A549 (cell line): ENCODE measurements at regions not wholly inside any gene's neighbourhood (a gene's known extent, or its start where the extent isn't known, plus 50 kb on each side); places are given as distances from the start of the nearest gene placed in this dataset.

Source experiments
- ATAC-seq, 2 experiments: fragments of 200-7000 bp in 1 of 2; fragments of >200 bp in 1 of 2; cut with Nextera tagmentation in 1 of 2; cut with Tn5 transposase in 1 of 2; 3 replicates each; pipeline versions ENCODE4 v1.8.0 to v1.9.1; 2018 to 2020; ENCODE audit warnings: mild to moderate bottlenecking in 1 of 2, moderate library complexity in 1 of 2
- CTCF ChIA-PET: fragments of 300-600 bp; sonication (Branson Sonifier 250); formaldehyde crosslinking; extraction: SDS; loops from one replicate; lab custom pipeline; 2021; ENCODE audit warnings: antibody characterized with exemption, inconsistent platforms; lab: Yijun Ruan, JAX
- POLR2A ChIA-PET: fragments of 350-600 bp; formaldehyde crosslinking; extraction: SDS; loops from one replicate; lab custom pipeline; 2021; ENCODE audit warnings: antibody characterized with exemption, inconsistent platforms; lab: Yijun Ruan, JAX
- DNase-seq, 2 experiments: peaks; one replicate each; pipeline versions ENCODE4 v3.0.0 to v3.0.0-alpha.2; 2011 to 2016; ENCODE audit warnings: low read depth in 1 of 2, low spot score in 1 of 2
- FAIRE-seq: peaks from 2 replicates; lab custom pipeline; 2011; peaks lifted over from hg19 to GRCh38; lab: Jason Lieb, UNC
- H3K27ac ChIP-seq, 2 experiments: fragments of >200 bp; sonication (Bioruptor Twin); formaldehyde crosslinking; 3 replicates each; pipeline ENCODE4 v1.5.1; 2016 to 2017
- H3K4me1 ChIP-seq: fragments of >200 bp; sonication (Bioruptor Twin); formaldehyde crosslinking; 3 replicates; pipeline ENCODE4 v1.6.1; 2016
- H3K4me2 ChIP-seq: fragments of >200 bp; sonication (Bioruptor Twin); formaldehyde crosslinking; 3 replicates; pipeline ENCODE4 v1.6.1; 2016
- H3K4me3 ChIP-seq: fragments of >200 bp; sonication (Bioruptor Twin); formaldehyde crosslinking; 3 replicates; pipeline ENCODE4 v1.5.1; 2016
- H3K9me3 ChIP-seq: fragments of >200 bp; sonication (Bioruptor Twin); formaldehyde crosslinking; 3 replicates; pipeline ENCODE4 v1.6.1; 2016
- BHLHE40 ChIP-seq: IDR thresholded peaks from 2 replicates; pipeline ENCODE4 v1.6.1; 2012; ENCODE audit warnings: low read depth, low read length, inconsistent platforms
- CBX8 ChIP-seq: fragments of 200-600 bp; sonication (generic); IDR thresholded peaks from 2 replicates; pipeline ENCODE4 v1.6.1; 2016
- CEBPB ChIP-seq, 2 experiments: fragments of >200 bp in 1 of 2; sonication (Bioruptor Twin) in 1 of 2; formaldehyde crosslinking in 1 of 2; IDR thresholded peaks; 2 replicates each; pipeline ENCODE4 v1.6.1; 2012 to 2016
- E2F6 ChIP-seq: IDR thresholded peaks from 2 replicates; pipeline ENCODE4 v1.6.1; 2012; ENCODE audit warnings: low read depth, borderline replicate concordance
- EHMT2 ChIP-seq: fragments of 200-600 bp; sonication (generic); IDR thresholded peaks from 2 replicates; pipeline ENCODE4 v1.6.1; 2016; ENCODE audit warnings: antibody characterized with exemption, low read depth, mild to moderate bottlenecking, moderate library complexity
- FOSL2 ChIP-seq, 2 experiments: fragments of 450-650 bp in 1 of 2; fragments of >200 bp in 1 of 2; sonication (Bioruptor Twin) in 1 of 2; formaldehyde crosslinking; IDR thresholded peaks; 2 replicates each; pipeline versions ENCODE4 v1.5.0 to v1.6.1; 2016 to 2020; ENCODE audit warnings: mild to moderate bottlenecking in 1 of 2, moderate library complexity in 1 of 2
- GATA3 ChIP-seq: IDR thresholded peaks from 2 replicates; pipeline ENCODE4 v1.6.1; 2012; ENCODE audit warnings: borderline replicate concordance
- HDAC2 ChIP-seq: fragments of 200-600 bp; sonication (generic); IDR thresholded peaks from 2 replicates; pipeline ENCODE4 v1.6.1; 2016
- HES2 ChIP-seq: fragments of >200 bp; sonication (Bioruptor Twin); formaldehyde crosslinking; IDR thresholded peaks from 2 replicates; pipeline ENCODE4 v1.6.1; 2016
- HEYL ChIP-seq: fragments of 250-450 bp; sonication (Bioruptor Pico); IDR thresholded peaks from 2 replicates; pipeline ENCODE4 v1.8.0; 2021; ENCODE audit warnings: mild to moderate bottlenecking, moderate library complexity
- HOXA7 ChIP-seq: fragments of 250-450 bp; sonication (Bioruptor Pico); IDR thresholded peaks from 2 replicates; pipeline ENCODE4 v1.5.0; 2020; ENCODE audit warnings: mild to moderate bottlenecking, moderate library complexity
- HOXB13 ChIP-seq: fragments of 250-450 bp; sonication (Bioruptor Pico); IDR thresholded peaks from 2 replicates; pipeline ENCODE4 v1.5.0; 2020; ENCODE audit warnings: low read depth, mild to moderate bottlenecking, moderate library complexity
- HOXB5 ChIP-seq: fragments of 250-450 bp; sonication (Bioruptor Pico); IDR thresholded peaks from 2 replicates; pipeline ENCODE4 v1.5.0; 2020; ENCODE audit warnings: mild to moderate bottlenecking, moderate library complexity
- JUNB ChIP-seq: fragments of >200 bp; sonication (Bioruptor Twin); formaldehyde crosslinking; IDR thresholded peaks from 2 replicates; pipeline ENCODE4 v1.6.1; 2016
- MAFK ChIP-seq: fragments of 450-650 bp; IDR thresholded peaks from 2 replicates; pipeline ENCODE4 v1.6.1; 2014; ENCODE audit not compliant: partially characterized antibody
- MYC ChIP-seq: IDR thresholded peaks from 2 replicates; pipeline ENCODE4 v1.6.1; 2012; ENCODE audit warnings: mild to moderate bottlenecking, inconsistent platforms, low read length, improper control_type of control experiment, borderline replicate concordance
- PBX3 ChIP-seq: IDR thresholded peaks from 2 replicates; pipeline ENCODE4 v1.6.1; 2012
- RAD21 ChIP-seq, 2 experiments: fragments of >200 bp in 1 of 2; sonication (Bioruptor Twin) in 1 of 2; formaldehyde crosslinking in 1 of 2; IDR thresholded peaks in 1 of 2; conservative IDR thresholded peaks in 1 of 2; 2 replicates in 1 of 2; 3 replicates in 1 of 2; pipeline ENCODE4 v1.6.1; 2012 to 2018; ENCODE audit warnings: inconsistent platforms in 1 of 2
- RNF2 ChIP-seq: fragments of 200-600 bp; sonication (generic); IDR thresholded peaks from 2 replicates; pipeline ENCODE4 v1.6.1; 2016; ENCODE audit warnings: low read depth, mild to moderate bottlenecking, antibody characterized with exemption, moderate library complexity, borderline replicate concordance
- SMC3 ChIP-seq: fragments of >200 bp; sonication (Bioruptor Twin); formaldehyde crosslinking; IDR thresholded peaks from 3 replicates; pipeline ENCODE4 v1.6.1; 2018; ENCODE audit warnings: inconsistent platforms
- SREBF2 ChIP-seq: fragments of 450-650 bp; IDR thresholded peaks from 2 replicates; pipeline ENCODE4 v1.6.1; 2014; ENCODE audit warnings: mild to moderate bottlenecking, moderate library complexity
- ZC3H11A ChIP-seq: fragments of 450-650 bp; IDR thresholded peaks from 2 replicates; pipeline ENCODE4 v1.6.1; 2014; ENCODE audit warnings: antibody characterized with exemption, mild to moderate bottlenecking
- WGBS: methylation state at CpG from one replicate; pipeline ENCODE4 v1.1.6; 2017; ENCODE audit errors: missing lambda C conversion rate; 5-methylcytosine and 5-hydroxymethylcytosine counted together
- TF ChIP-seq, protein P1 (sequence below): IDR thresholded peaks from 2 replicates; pipeline ENCODE4 v1.6.1; 2012
- TF ChIP-seq, protein P2 (sequence below): fragments of >200 bp; sonication (Bioruptor Twin); formaldehyde crosslinking; IDR thresholded peaks from 3 replicates; pipeline ENCODE4 v1.5.1; 2016
- TF ChIP-seq, protein P3 (sequence below): fragments of >200 bp; sonication (Bioruptor Twin); formaldehyde crosslinking; IDR thresholded peaks from 3 replicates; pipeline ENCODE4 v1.6.1; 2016

DNA sequence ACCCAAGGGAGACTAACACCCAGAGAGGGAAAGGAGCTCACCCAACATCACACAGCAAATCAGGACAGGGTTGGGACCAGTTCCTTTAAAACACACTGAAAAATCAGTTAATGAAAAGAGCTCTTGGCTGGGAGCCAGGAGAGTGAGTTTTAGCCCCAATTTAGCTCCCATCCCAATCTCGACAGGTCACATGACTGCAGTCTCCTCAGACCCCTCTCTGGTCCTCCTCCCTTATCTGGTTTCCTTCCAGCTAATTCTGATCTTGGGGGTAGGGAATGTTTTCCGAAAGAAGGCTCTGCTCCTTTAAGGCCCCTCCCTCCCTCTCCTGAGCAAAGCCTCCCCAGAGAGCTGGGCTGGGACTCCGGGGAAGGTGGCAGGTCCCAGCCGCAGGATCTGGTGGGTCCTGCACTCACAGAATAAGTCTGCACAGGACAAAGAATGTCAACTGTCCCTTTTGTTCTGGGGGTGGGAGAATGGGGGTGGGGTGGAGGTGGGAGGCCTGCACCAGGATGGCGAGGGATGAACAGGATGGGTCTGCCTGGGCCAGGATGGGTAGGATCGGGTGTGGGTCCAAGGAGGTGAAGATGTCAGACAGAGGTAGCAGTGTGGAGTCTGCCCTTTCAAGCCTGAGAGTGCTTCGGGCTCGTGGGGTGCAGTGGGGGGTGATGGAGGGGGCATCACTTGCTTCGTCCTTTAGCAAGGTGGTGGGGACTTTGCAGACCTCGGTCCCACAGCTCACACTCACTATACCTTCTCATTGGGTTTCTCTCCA lies 57.3 kb upstream of the SSBP3 start:
- no peak overlapping the region for H3K4me3 ChIP-seq
- TF ChIP-seq MAFK (no peak), HOXB5 (CRISPR knock-in tag) (no peak), HOXB13 (no peak), HOXA7 (CRISPR knock-in tag) (no peak), SMC3 (no peak), PBX3 (no peak)
- TF ChIP-seq, protein P1, sequence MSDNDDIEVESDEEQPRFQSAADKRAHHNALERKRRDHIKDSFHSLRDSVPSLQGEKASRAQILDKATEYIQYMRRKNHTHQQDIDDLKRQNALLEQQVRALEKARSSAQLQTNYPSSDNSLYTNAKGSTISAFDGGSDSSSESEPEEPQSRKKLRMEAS, result no peak
- CTCF ChIA-PET, result no interaction called here
- no peaks in the 10 kb centered on the region for H3K4me1 ChIP-seq
- 70% methylated on average over 10 of the region's 10 CpGs for WGBS
- no peak overlapping the region for H3K4me2 ChIP-seq
- DNase-seq, result no peak
- POLR2A ChIA-PET, result no interaction called here
- ATAC-seq, result no peak
- no peak for FAIRE-seq
- no peaks in the 10 kb centered on the region for H3K9me3 ChIP-seq
- no peak overlapping the region for H3K27ac ChIP-seq

DNA sequence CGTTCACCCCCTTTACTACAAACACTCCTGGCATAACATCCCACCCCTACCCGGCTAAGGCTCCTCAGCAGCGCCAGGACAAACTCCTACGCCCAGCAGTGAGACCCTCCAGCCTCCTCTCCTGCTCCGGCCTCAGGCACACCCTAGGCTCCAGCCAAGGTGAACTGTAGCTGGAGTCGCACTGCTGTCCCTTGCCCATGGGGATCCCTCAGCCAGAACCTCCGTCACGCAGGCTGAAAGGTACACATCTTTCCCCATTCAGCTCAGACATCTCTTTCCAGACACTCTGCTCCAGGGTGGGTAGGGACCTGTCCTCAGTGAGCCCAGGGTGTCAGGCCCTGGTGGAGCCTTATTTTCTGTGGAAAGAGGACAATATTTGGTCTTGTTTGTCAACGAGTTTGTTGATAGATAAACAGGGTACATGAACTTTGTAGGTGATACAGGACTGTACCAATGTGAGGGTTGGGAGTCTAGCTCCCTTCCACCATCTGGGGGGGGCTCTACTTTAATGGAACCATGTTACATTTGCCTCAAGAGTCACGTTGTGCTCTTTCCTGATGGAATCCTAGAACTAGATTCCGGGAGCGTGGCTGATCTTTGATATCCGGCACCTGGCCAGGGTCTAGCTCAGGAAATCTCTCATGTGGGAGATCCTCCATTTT lies 56.5 kb upstream of the SSBP3 start:
- H3K27ac ChIP-seq, result no peak overlapping the region
- WGBS, result 74% methylated on average over 13 of the region's 13 CpGs
- H3K4me2 ChIP-seq, result no peak overlapping the region
- no peak for DNase-seq
- POLR2A ChIA-PET, result no interaction called here
- no peaks in the 10 kb centered on the region for H3K9me3 ChIP-seq
- no peak overlapping the region for H3K4me3 ChIP-seq
- CTCF ChIA-PET, result no interaction called here
- no peak for ATAC-seq
- TF ChIP-seq BHLHE40 (no peak), PBX3 (no peak), CEBPB (IDR thresholded peaks at IDR 0.05) (no peak), EHMT2 (no peak), GATA3 (no peak), RAD21 (conservative IDR thresholded peaks at IDR 0.05 in 1 of 2, IDR thresholded peaks at IDR 0.05 in 1 of 2) (no peak), JUNB (no peak), MYC (no peak), SMC3 (no peak), HES2 (no peak), HEYL (no peak), E2F6 (no peak), FOSL2 (IDR thresholded peaks at IDR 0.05) (no peak), FOSL2 (CRISPR knock-in tag; IDR thresholded peaks at IDR 0.05) (no peak), SREBF2 (no peak), HDAC2 (no peak), RNF2 (no peak), CBX8 (no peak), ZC3H11A (no peak)
- TF ChIP-seq, protein P2, sequence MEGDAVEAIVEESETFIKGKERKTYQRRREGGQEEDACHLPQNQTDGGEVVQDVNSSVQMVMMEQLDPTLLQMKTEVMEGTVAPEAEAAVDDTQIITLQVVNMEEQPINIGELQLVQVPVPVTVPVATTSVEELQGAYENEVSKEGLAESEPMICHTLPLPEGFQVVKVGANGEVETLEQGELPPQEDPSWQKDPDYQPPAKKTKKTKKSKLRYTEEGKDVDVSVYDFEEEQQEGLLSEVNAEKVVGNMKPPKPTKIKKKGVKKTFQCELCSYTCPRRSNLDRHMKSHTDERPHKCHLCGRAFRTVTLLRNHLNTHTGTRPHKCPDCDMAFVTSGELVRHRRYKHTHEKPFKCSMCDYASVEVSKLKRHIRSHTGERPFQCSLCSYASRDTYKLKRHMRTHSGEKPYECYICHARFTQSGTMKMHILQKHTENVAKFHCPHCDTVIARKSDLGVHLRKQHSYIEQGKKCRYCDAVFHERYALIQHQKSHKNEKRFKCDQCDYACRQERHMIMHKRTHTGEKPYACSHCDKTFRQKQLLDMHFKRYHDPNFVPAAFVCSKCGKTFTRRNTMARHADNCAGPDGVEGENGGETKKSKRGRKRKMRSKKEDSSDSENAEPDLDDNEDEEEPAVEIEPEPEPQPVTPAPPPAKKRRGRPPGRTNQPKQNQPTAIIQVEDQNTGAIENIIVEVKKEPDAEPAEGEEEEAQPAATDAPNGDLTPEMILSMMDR, result no peak
- TF ChIP-seq, protein P3, sequence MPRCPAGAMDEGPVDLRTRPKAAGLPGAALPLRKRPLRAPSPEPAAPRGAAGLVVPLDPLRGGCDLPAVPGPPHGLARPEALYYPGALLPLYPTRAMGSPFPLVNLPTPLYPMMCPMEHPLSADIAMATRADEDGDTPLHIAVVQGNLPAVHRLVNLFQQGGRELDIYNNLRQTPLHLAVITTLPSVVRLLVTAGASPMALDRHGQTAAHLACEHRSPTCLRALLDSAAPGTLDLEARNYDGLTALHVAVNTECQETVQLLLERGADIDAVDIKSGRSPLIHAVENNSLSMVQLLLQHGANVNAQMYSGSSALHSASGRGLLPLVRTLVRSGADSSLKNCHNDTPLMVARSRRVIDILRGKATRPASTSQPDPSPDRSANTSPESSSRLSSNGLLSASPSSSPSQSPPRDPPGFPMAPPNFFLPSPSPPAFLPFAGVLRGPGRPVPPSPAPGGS, result no peak
- no peaks in the 10 kb centered on the region for H3K4me1 ChIP-seq
- no peak for FAIRE-seq
